GM12874 (cell line): ENCODE measurements at regions not wholly inside any gene's neighbourhood (a gene's known extent, or its start where the extent isn't known, plus 50 kb on each side); places are given as distances from the start of the nearest gene placed in this dataset.

Experiments
- TF ChIP-seq, protein P1 (sequence below): IDR thresholded peaks from 2 replicates; pipeline ENCODE4 v1.5.1; 2011; ENCODE audit warnings: low read depth, mild to moderate bottlenecking, control low read depth, low read length, moderate library complexity; ENCODE audit not compliant: insufficient read depth

- TF ChIP-seq, protein P1, sequence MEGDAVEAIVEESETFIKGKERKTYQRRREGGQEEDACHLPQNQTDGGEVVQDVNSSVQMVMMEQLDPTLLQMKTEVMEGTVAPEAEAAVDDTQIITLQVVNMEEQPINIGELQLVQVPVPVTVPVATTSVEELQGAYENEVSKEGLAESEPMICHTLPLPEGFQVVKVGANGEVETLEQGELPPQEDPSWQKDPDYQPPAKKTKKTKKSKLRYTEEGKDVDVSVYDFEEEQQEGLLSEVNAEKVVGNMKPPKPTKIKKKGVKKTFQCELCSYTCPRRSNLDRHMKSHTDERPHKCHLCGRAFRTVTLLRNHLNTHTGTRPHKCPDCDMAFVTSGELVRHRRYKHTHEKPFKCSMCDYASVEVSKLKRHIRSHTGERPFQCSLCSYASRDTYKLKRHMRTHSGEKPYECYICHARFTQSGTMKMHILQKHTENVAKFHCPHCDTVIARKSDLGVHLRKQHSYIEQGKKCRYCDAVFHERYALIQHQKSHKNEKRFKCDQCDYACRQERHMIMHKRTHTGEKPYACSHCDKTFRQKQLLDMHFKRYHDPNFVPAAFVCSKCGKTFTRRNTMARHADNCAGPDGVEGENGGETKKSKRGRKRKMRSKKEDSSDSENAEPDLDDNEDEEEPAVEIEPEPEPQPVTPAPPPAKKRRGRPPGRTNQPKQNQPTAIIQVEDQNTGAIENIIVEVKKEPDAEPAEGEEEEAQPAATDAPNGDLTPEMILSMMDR, result no peak
Observed at GRCh38 chr18:78686976-78687685, 292.5 kb upstream of the SALL3 start.

DNA sequence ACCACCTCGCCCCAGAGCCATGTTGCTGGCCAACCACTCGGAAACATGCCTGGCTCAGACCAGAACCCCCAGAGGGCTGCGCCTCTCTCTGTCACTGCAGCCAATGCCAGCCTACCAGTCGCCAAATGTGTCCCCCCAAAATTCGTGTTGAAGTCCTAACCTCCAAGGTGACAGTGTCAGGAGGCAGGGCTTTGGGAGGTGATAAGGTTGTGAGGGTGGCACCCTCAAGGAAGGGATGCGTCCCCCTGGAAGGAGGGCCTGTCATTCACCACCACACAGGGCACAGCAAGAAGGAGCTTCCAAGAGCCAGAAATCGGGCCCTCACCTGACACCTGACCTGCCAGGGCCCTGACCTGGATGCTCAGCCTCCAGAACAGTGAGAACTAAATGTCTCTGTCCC lies 291.9 kb upstream of the SALL3 start:
- TF ChIP-seq, protein P1, result no peak

DNA sequence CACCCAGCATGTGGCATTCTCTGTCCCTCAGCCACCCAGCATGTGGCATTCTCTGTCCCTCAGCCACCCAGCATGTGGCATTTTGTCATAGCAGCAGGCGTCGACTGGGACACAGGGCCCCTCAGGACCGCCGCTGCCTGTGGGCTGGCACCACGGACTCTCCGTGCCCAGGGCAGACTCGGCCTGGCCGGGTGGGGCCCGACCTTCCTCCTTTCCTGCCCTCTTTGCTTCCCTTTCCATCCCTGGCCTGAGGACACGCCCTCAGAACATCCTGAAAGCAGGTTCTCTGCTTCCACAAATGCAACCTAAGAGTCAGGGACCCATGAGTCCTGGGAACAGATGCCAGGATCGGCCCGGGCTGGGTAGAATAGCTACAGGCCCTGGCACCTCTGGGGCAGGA lies 291.4 kb upstream of the SALL3 start:
- TF ChIP-seq, protein P1, result no peak

- TF ChIP-seq, protein P1, result no peak
Observed at GRCh38 chr18:78688916-78689315, 290.7 kb upstream of the SALL3 start.

DNA sequence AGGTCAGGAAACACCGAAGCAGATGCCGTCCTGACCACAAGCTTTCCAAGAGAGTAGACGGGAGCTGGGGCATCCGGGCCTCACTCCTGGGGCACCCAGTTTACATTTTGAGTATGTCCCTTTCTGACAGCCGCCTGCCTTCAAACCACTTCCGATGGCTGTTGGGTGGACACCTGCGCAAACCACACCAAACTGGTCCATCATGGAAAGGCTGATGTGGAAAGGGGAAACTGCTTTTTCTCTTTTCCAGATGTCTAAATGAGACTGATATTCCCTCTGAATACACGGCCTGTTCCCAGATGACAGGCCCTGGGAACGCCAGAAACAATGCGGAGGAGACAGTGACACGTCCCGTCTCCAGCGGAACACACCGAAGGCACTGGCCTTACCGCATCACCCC lies 290.0 kb upstream of the SALL3 start:
- TF ChIP-seq, protein P1, result no peak

DNA sequence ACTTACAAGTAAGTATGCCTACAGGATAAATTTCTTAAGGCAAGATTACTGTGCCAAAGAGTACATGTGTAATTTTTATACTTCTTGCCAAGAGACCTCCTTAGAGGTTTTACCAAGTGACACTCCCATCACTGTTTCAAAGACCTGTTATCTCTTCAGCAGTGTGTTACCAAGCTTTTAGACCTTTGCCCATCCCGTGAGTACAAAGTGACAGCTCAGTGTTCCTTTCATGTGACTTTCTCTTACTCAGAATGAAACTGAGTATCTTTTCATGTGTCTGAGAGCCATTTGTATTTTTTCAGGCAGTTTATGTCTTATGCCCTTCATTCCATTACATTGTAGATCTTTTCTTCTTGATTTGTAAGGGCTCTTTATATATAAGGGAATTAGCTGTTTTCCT lies 287.5 kb upstream of the SALL3 start:
- TF ChIP-seq, protein P1, result no peak

DNA sequence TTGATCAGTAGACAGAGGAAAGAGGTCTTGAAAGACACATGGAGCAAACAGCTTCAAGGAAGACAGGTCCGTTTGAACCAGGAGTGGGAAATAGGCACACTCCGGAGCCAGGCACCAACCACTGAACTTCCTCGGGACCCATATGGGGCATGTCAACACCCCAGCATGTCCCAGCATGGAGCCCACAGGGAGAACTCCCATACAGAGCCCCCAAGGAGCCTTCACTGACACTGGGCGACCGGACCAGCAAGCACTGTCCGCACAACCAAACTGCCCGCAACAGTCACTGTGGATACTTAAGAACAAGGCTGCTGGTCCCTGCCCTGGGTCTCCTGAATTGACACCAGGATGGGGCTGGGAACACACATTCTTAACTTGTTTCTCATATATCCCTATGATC lies 286.2 kb upstream of the SALL3 start:
- TF ChIP-seq, protein P1, result no peak
